Uterus (tissue), 3 donors: ENCODE measurements at regions not wholly inside any gene's neighbourhood (a gene's known extent, or its start where the extent isn't known, plus 50 kb on each side); places are given as distances from the start of the nearest gene placed in this dataset.

ENCODE experiments used
- DNase-seq, 2 donors: peaks; one replicate each; pipeline ENCODE4 v3.0.0-alpha.2; 2019 to 2020
- H3K27ac ChIP-seq, 2 donors: fragments of 200-600 bp; sonication (generic); 1 replicate in 1 of 2; 2 replicates in 1 of 2; pipeline ENCODE4 v1.5.1; 2016 to 2018
- H3K27me3 ChIP-seq, 2 donors: fragments of 200-600 bp; sonication (generic); one replicate each; pipeline ENCODE4 v1.5.1; 2018 to 2019; ENCODE audit warnings: control low read depth in 1 of 2
- H3K36me3 ChIP-seq, 2 donors: fragments of 200-600 bp; sonication (generic); one replicate each; pipeline ENCODE4 v1.5.1; 2019; ENCODE audit warnings: control low read depth in 1 of 2
- H3K4me1 ChIP-seq, 2 donors: fragments of 200-600 bp; sonication (generic); one replicate each; pipeline ENCODE4 v1.5.1; 2018 to 2019; ENCODE audit warnings: control low read depth in 1 of 2
- H3K4me3 ChIP-seq, 2 donors: fragments of 200-600 bp; sonication (generic); 1 replicate in 1 of 2; 2 replicates in 1 of 2; pipeline ENCODE4 v1.5.1; 2018 to 2019; ENCODE audit warnings: mild to moderate bottlenecking in 1 of 2
- H3K9me3 ChIP-seq, 2 donors: fragments of 200-600 bp; sonication (generic); one replicate each; pipeline ENCODE4 v1.5.1; 2019; ENCODE audit warnings: control low read depth in 1 of 2
- CTCF ChIP-seq, 4 experiments: fragments of 200-600 bp in 2 of 4; fragments of 450-650 bp in 2 of 4; sonication (generic) in 2 of 4; IDR thresholded peaks; one replicate each; pipeline ENCODE4 v1.5.1; 2016 to 2019; ENCODE audit warnings: antibody characterized with exemption in 4 of 4, mild to moderate bottlenecking in 2 of 4, moderate library complexity in 1 of 4
- POLR2A ChIP-seq, 2 donors: fragments of 450-650 bp; IDR thresholded peaks; one replicate each; pipeline ENCODE4 v1.6.1; 2016; ENCODE audit warnings: antibody characterized with exemption in 2 of 2, mild to moderate bottlenecking in 1 of 2, moderate library complexity in 1 of 2
- intact Hi-C: fragments of 100-400 bp; cut with DNase I; formaldehyde crosslinking; loops from one replicate; pipeline ENCODE4 v1.15.1; 2023; ENCODE audit warnings: low total_unique reads
- donor health status: DM: yes; HTN: yes; CAD: no.

- Histone ChIP-seq H3K27me3 (no peaks in the 10 kb centered on the region), H3K27ac (no peak overlapping the region), H3K9me3 (no peaks in the 10 kb centered on the region), H3K4me3 (no peak overlapping the region), H3K36me3 (no peaks in the 10 kb centered on the region), H3K4me1 (no peaks in the 10 kb centered on the region)
- DNase-seq = no peak
- intact Hi-C loops = no loop called here
- no peak for TF ChIP-seq POLR2A (IDR thresholded peaks at IDR 0.05)
- no peak for TF ChIP-seq CTCF (IDR thresholded peaks at IDR 0.05)
Observed at GRCh38 chr2:234247453-234248180, 197.1 kb downstream of the SPP2 start.

GRCh38 chr2:234245945-234246344, 195.4 kb downstream of the SPP2 start:
- H3K4me1 ChIP-seq = no peaks in the 10 kb centered on the region

GRCh38 chr2:234243871-234244565, 193.5 kb downstream of the SPP2 start:
- no peak for DNase-seq
- intact Hi-C loops = no loop called here
- Histone ChIP-seq H3K27me3 (no peaks in the 10 kb centered on the region), H3K4me3 (no peak overlapping the region), H3K4me1 (no peaks in the 10 kb centered on the region), H3K27ac (no peak overlapping the region), H3K9me3 (no peaks in the 10 kb centered on the region), H3K36me3 (no peaks in the 10 kb centered on the region)
- no peak for TF ChIP-seq POLR2A (IDR thresholded peaks at IDR 0.05)
- TF ChIP-seq CTCF (IDR thresholded peaks at IDR 0.05) = no peak

More at GRCh38 chr2:234245945-234246344, 195.4 kb downstream of the SPP2 start:
- DNase-seq = no peak
- no peaks in the 10 kb centered on the region for H3K9me3 ChIP-seq
- no peaks in the 10 kb centered on the region for H3K27me3 ChIP-seq
- no peak for TF ChIP-seq POLR2A (IDR thresholded peaks at IDR 0.05)
- TF ChIP-seq CTCF (IDR thresholded peaks at IDR 0.05) = no peak
- intact Hi-C loops = no loop called here
- no peaks in the 10 kb centered on the region for H3K36me3 ChIP-seq
- no peak overlapping the region for H3K27ac ChIP-seq
- H3K4me3 ChIP-seq = no peak overlapping the region

- TF ChIP-seq POLR2A (IDR thresholded peaks at IDR 0.05) = no peak
- TF ChIP-seq CTCF (IDR thresholded peaks at IDR 0.05) = no peak
- H3K27me3 ChIP-seq = no peaks in the 10 kb centered on the region
- H3K36me3 ChIP-seq = no peaks in the 10 kb centered on the region
- intact Hi-C loops = no loop called here
- H3K9me3 ChIP-seq = no peaks in the 10 kb centered on the region
- DNase-seq = no peak
- H3K4me3 ChIP-seq = no peak overlapping the region
- H3K27ac ChIP-seq = no peak overlapping the region
- H3K4me1 ChIP-seq = no peaks in the 10 kb centered on the region
Observed at GRCh38 chr2:234242459-234242836, 191.9 kb downstream of the SPP2 start.

- Histone ChIP-seq H3K27me3 (no peaks in the 10 kb centered on the region), H3K36me3 (no peaks in the 10 kb centered on the region), H3K4me1 (no peaks in the 10 kb centered on the region), H3K9me3 (no peaks in the 10 kb centered on the region), H3K4me3 (no peak overlapping the region), H3K27ac (no peak overlapping the region)
- no peak for DNase-seq
- intact Hi-C loops = no loop called here
- TF ChIP-seq POLR2A (IDR thresholded peaks at IDR 0.05) (no peak), CTCF (IDR thresholded peaks at IDR 0.05) (no peak)
Observed at GRCh38 chr2:234241656-234242458, 191.4 kb downstream of the SPP2 start.
